HG02623 (cell line): ENCODE measurements at regions not wholly inside any gene's neighbourhood (a gene's known extent, or its start where the extent isn't known, plus 50 kb on each side); places are given as distances from the start of the nearest gene placed in this dataset.
"Not testable (repeated sequence)": the region's sequence is repeated elsewhere in the genome, so short reads cannot be mapped to it uniquely, and the experiment has no call there.

ENCODE experiments used
- ATAC-seq: cut with Tn5 transposase; IDR thresholded peaks from one replicate; pipeline ENCODE4 v1.9.1; 2021; ENCODE audit warnings: moderate library complexity; ENCODE audit not compliant: unreplicated experiment

DNA sequence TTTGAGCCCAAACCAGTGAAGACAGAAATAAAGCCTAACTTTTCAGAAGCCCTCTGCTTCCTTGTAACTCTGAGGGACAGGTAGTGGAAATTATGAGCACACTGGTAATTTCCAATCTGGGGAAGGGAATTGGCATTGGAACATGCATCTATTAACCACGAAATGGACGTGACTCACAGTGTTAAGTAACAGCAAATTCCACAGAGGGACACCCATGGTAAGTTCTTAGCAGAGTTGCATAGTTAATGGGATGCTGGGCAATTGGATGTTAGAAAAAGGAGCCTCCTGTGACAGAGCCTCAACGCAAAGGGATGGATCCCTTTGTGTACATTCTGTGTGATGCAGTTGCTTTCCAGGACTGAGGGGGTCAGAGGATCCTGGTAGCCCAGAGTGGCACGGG, 168.6 kb downstream of the SEMA6D start:
- no peak for ATAC-seq

DNA sequence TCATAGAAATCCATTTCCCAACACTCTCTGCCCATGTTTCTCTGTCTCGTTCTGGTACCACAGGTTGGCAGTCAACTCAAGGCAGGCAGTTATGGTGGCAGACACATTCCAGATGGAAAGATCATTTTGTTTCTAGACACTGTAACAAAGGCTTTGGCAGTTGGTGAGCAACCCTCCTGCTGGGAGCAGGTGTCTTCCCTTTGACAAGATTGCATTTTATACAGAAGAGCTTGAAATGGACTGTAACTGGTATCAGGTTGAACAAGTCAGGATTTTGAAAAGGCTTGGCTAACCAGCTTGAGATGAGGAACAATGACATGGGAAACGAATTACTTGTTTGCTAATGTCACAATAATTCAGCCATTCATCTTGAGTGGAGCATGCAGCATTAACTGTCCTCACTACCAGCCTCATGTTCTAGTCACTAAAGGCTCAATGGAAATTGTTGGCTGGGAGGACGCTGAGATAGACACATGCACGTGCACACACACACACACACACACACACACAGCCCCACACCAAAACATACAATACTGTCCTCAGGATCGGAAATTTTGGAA, 170.0 kb downstream of the SEMA6D start:
- ATAC-seq: no peak

DNA sequence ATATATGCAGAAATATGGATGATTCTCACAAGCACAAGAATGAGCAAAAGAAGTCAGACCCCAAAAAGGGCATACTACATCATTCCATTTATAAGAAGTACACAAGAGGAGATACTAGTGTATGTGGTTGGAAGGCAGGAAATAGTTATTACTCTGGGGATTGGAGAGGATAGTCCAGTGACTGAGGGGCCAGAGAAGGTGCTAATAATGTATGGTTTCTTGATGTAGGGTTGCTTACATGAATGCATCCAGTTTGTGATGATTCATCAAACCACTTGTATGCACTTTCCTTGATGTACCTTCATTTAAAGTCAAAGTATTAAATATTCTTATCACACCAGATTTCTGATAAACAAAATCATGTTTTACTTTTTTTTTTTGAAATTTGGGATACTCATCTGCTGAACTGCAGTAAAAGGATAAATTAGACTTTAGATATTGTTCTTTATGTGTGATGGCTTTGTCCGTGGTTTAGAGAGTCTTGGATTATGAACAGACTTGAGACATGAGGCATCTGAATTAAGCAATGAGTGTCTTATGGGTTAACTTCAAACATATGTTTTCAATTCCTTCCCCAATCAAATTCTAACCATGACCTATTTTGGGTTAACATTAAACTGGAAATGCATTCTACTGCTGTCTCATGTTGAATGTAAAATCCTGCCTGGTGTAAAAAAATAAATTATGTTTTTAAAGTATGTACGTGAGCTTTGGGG, 171.2 kb downstream of the SEMA6D start:
- no peak for ATAC-seq

DNA sequence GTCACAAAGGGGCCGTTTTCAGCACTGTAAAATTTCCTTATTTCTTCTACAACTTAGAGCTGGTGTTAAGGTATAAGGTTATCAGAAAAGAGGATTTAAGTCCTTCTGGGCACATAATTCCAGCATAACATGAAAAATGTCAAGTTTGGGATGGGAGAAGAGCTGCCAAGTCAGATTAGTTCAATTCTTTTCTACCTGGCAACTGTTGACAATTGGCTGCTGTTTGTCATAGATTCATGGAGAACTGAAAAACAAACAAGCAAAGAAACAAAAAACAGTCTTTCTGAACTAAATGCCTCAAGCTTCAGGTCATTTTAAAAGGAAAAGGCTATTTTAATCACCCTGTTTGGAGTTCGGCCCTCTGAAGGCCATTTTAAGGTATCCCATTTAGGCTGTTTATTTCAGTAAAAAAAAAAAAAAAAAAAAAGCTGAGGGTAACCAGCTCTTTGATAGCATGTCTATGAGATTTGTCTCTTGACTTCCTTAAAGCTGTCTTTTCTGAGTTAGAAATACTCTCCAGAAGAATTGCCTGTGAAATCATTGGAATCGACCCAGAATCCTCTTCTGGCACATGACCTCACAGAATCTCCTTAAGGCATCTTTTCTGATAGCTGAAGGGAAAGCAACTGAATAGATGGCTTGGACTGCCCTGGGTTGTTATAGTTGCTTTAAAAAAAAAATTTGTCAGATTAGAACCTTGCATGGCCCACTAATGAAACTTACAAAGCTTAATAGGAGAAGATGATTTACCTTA, 173.3 kb downstream of the SEMA6D start:
- no peak for ATAC-seq

DNA sequence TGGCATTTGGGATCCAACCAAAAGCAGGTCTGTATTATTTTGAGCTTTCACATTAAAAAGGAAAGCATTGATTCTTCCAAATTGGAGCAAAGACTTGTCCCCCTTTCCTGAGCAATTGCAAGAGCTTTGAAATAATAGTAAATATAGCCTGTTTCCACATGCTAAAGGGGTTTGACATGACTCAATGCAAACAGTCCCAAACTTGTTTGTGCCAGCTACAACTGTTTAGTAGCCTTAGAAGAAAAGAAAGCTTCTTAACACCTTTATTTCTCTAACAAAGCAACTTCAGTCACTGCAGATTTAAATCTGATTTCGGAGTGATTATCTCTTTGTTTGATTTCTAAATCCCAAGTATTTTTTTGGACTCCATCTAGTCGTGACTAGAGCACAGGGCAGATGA, 180.2 kb downstream of the SEMA6D start:
- ATAC-seq: no peak

DNA sequence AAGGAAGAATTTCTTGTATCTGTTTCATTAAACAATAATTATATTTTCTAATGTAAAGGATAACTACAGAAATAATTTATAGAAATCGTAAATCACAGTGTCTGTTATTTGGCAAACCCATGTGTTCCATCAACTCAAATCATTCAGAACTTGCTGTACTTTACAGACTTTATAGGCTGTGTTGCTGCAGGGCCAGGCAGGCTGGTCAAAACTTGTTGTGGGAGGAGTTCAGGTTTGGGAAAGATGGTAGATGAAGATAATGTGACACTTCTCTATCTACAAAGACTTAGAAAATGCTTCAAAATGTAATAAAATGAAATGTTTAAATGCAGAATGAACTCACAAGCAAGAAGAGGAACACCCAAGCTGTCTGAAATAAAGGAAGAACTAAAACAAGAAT, 183.4 kb downstream of the SEMA6D start:
- ATAC-seq: no peak

DNA sequence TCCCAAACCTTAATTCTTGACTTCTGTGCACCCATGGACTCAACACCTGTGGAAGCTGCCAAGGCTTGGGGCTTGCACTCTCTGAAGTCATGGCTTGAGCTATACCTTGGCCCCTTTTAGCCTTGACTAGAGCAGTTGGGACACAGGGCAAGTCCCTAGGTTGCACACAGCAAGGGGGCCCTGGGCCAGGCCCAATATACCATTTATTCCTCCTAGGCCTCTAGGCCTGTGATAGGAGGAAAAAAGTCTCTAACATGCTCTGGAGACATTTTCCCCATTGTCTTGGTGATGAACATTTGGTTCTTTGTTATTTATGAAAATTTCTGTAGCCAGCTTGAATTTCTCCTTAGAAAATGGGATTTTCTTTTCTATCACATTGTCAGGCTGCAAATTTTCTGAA, 186.1 kb downstream of the SEMA6D start:
- no peak for ATAC-seq

DNA sequence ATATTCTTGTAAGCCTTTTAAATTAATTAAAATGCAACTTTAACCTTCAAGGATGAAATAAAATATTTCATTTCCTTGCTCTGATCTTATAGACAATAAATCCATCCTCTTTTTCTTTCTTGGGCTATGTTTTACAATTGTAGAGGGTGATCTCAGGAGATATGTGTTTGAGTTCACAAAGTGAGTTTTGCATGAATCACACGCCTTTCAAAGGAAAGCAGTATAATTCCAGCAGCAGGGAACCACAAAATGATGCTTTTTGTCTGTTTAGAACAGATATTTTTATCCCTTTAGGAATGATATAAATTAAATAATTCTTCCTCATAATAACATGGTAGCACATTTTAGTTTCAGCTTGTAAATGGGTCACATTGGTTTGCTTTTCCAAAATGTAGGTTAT, 191.2 kb downstream of the SEMA6D start:
- no peak for ATAC-seq

DNA sequence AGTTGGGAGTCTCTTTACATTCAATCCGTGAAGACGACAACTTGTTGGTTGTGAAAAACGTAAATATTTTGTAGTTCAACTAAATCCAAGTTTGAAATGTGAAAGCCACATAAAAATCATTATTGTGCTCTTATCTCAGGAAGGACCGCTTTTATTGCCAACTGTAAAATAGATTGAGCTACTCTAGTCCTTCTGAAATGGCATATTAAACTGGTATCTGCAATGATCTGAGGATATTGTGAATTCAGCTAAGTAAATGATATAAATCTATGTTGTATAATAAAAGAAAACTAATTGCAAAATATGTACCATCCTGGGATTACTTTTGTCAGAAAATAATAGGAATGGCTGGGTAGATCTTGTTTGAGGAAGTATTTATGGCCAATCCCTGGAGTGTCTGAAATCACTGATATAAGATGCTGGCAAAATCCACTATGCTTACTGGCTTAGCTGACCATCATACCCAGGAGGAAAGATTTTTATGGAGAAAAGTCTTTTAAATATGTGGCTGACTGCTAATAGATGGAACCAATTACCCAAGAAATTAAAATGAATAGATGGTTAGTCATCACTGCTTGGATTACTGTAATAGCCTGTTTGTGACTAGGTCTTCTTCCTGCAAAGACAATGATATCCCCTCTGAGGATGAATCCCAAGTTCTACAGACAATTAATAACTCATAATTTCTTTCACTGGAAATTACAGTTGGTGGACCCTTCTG, 191.8 kb downstream of the SEMA6D start:
- ATAC-seq: no peak

DNA sequence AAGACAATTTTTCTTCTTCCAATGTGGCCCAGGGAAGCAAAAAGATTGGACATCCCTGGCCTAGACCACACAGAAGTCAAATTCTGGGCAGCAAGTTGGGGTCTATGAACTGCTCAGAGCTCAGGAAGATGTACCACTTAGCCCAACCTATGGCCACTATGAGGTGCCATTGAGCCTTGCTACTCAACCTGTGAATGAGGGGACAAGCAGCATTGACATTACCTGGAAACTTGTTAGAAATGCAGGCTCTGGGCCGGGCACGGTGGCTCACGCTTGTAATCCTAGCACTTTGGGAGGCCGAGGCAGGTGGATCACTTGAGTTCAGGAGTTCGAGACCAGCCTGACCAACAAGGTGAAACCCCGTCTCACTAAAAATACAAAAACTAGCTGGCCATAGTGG, 195.6 kb downstream of the SEMA6D start:
- ATAC-seq: not testable (repeated sequence)

DNA sequence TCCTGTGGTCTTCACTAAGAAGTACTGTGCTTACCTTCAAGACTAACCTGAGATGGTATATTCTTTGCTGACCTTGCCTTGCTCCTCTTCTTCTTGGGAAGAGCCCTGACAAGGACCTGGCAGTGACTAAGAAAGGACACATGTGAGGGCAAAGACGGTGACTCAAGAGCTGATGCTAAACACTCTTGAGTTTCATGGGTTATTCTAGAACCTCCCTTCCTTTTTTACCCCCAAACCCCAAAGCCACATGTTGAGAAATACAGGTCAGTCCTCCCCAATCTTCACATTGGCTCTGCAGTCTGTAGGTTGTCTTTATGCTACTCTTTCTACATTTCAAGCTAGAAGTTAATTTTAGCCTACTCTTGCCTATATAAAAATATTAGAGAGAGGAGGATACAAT, 200.6 kb downstream of the SEMA6D start:
- no peak for ATAC-seq

DNA sequence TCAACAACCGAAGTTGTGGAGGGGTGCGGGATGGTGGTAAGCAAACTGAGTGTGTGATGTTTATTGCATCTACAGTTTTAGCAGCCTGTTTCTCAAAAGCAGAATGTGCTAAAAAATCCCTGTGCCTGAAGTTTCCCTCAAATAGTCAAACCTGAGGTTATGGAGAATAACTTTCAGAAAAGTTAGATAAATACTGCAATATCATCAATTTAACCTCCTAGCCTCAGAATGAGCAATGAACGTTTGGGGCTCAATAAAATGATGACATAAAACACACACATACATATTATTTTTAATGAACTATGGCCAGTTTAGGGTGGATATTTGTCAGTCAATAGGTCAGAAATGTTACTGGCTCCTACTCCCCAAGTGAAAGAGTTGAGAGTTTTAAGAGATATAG, 201.6 kb downstream of the SEMA6D start:
- no peak for ATAC-seq

DNA sequence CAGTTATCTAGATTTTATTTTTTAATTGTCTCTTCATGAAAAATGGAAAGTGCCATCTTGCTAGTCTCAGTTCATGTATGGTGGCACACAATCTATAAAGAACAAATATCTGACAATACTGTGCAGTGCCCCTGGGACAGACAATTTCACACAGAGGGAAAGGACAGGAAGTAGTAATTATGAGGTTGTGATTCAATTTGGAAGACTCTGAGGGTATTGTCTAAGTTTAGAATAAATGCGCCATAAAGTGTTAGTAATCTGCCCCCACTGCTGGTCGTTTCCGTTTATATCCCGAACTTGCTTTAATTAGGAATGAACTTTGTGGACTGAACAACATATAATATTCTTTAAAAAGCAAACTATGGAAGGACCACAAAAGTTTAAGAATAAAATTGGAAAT, 196.4 kb upstream of the SLC24A5 start:
- no peak for ATAC-seq

DNA sequence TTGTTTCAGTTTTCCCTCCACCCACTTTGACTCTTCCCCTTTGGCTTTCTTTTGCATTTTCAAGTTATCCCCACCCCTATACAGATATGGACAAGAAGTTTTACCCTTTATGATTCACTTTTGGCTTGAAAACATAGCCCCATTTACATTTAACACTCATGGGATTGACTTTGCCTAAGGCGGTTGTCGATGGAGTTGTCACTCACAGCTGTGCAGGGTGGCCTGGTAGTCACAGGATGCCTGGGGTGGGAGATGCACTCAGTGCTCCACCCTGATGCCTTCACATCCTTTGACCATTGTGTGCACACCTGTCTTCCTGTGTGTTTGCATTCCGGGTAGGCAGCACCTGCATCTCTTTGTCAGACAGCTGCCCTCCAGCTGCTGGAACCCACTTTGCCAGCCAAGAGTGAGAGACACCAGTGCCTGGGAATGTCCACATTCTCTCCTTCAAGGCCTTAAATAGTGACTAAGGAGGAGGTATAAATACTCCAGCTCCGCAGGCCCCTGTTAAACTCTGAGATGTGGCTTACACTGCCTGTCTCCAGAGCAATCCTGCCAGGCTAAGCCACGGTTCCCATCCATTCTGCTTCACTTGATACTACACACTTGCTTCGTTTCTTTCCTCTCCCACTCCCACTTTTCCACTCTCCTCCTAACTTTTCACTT, 191.5 kb upstream of the SLC24A5 start:
- ATAC-seq: no peak

DNA sequence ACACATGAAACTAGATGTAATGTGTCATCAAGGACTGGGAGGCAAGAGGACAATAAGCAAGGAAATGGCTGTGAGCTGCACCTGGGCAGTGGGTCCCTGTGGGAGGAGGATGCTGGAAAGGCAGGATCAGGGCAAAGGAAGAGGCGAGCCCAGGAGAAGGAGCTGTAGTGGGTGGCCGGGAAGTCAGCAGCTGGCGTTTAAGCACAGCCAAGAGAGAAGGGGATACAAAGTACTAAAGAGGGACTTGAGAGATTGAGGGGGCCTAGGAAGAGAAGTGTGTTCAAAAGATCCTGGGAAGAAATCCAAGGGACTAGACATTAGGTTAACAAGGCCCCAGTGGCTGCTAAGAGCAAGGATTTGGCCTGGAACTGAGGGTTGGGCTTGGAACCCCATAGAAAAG, 188.5 kb upstream of the SLC24A5 start:
- no peak for ATAC-seq

DNA sequence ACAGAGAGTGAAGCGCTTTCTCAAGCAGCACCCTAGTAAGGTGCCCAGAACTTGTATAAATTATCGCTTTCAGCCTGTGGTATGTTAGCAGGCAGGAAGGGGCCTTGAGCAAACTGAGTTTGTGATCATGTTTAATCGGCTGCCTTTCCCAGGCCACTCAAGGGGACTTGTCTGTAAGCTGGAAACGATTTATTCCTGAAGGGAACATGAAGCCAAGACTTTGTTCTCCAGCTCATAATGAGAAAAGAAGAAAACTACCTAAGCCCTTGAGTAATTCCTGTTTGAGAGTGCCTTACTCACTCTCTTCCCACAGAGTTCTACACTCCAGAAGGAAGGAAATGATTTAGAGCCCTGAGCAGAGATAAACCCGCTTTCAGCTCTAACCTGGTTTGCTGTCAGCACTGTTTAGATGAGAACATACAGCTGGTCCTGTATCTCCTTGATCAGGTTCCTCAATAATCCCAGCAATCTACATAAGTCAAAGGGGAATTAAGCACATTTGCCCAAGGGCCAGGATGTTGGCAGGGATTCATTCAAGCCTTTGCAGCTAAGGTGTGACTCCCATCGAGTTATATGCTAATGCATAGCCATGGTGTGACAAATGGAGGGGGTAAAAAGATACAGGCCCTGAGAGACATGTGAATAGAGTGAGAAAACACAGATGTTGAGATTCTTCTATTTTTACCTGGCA, 187.7 kb upstream of the SLC24A5 start:
- ATAC-seq: no peak

DNA sequence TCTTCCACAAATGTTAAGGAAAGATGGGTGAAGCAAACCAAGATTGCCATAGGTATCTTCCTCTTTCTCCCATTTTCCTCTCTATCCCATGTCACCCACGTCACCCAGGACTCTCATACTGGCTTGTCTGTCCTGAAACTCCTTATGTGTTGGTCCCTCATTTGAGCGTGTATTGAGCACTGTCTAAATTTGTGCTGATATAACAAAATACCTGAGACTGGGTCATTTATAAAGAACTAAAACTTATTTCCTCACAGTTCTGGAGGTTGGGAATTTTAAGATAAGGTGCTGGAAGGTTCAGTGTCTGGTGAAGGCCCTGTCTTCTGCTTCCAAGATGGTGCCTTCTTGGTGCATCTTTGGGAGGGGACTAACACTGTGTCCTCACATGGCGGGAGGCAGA, 186.9 kb upstream of the SLC24A5 start:
- no peak for ATAC-seq

DNA sequence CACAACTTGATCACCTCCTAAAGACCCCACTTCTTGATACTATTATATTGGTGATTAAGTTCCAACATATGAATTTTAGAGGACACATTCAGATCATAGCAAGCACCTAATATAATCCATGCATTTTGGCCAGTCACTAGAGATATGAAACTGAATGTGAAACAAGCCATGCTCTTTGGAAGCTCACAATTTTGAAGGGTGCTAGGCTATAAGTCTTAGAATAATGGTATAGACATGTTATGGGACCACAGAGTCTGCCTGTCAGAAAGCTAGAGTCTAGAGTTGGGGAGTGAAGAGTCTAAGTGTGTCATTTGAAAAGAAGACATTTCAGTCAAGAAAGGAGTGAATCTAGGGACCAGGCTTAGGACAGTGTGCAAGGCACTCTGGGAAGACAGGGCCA, 186.4 kb upstream of the SLC24A5 start:
- no peak for ATAC-seq

DNA sequence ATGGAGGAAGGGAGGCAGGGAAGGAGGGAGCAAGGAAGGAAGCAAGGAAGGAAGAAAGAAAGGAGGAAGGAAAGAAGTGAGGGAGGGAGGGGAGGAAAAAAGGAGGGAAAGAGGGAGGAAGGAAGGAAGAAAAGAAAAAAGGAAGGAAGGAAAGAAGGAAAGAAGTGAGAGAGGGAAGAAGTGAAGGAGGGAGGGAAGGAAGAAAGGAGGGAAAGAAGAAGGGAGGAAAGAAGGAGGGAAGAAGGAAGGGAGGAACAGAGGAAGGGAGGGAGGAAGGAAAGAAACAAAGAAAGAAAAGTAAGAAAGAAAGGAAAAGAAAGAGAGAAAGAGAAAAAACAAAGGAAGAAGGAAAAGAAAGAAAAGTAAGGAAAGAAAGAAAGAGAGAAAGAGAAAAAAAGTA, 183.0 kb upstream of the SLC24A5 start:
- ATAC-seq: no peak

DNA sequence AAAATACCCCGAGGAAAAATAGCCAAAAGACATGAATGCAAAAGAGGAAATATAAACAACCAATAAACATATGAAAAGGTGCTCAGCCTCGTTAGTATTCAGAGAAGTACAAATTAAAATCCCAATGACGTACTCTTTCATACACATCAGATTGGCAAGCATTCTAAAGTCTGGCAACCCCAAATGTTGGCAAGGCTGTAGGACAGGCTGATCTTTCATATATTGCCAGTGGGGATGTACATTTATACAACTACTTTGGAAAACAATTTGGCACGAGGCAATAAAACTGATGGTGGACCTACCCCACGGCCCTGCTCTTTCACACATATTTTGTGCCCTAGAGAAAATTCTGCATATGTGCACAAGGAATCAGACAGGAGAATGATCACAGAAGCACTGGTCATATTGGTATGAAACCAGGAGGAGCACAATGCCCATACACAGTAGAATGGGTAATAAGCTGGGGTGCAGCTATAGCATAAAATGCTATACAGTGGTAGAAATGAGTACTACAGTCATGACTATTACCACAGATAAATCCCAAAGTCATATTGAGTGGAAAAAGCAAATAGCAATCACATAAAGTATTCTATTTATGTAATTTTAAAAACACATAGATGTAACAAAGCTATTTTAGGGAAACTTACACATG, 176.0 kb upstream of the SLC24A5 start:
- no peak for ATAC-seq
